HCT116 (cell line): ENCODE measurements at regions not wholly inside any gene's neighbourhood (a gene's known extent, or its start where the extent isn't known, plus 50 kb on each side); places are given as distances from the start of the nearest gene placed in this dataset.

Source experiments
- ATAC-seq: fragments of 200-7000 bp; cut with Tn5 transposase; 2 replicates; pipeline ENCODE4 v1.9.1; 2020; ENCODE audit warnings: mild to moderate bottlenecking, moderate library complexity
- BruUV-seq: library from RNA; stranded (reverse); fragments of 400-500 nt; replicated peaks from 2 replicates; lab custom pipeline; 2021; lab: Mats Ljungman, UMichigan
- CTCF ChIA-PET: fragments of 300-600 bp; sonication (Branson Sonifier 250); formaldehyde crosslinking; loops from one replicate; lab custom pipeline; 2021; ENCODE audit warnings: antibody characterized with exemption; lab: Charles Lee
- POLR2A ChIA-PET: fragments of 300-600, 350-600 bp; sonication (Branson Sonifier 250); formaldehyde crosslinking; loops from one replicate; lab custom pipeline; 2021; ENCODE audit warnings: antibody characterized with exemption; lab: Charles Lee
- RAD21 ChIA-PET, 2 experiments: fragments of 300-600 bp; sonication (Branson Sonifier 250); formaldehyde crosslinking; loops; one replicate each; lab custom pipeline; 2023; ENCODE audit warnings: low total read pairs in 2 of 2; ENCODE audit not compliant: uncharacterized antibody in 2 of 2, unreplicated experiment in 2 of 2, low non-redundant PET in 1 of 2; lab: Charles Lee
- DNase-seq: peaks from one replicate; pipeline ENCODE4 v3.0.0-alpha.2; 2010; ENCODE audit warnings: low read depth, low spot score
- H2AFZ ChIP-seq: fragments of 200-600 bp; shearing (Covaris generic), sonication (generic); 2 replicates; pipeline ENCODE4 v1.6.1; 2017; ENCODE audit warnings: low read depth, mixed run types, mixed read lengths, antibody characterized with exemption, low read length; ENCODE audit not compliant: poor library complexity, severe bottlenecking
- H3K27ac ChIP-seq: 2 replicates; pipeline ENCODE4 v1.5.1; 2012; ENCODE audit warnings: low read depth, low read length
- H3K27me3 ChIP-seq: fragments of 200-600 bp; sonication (generic); 2 replicates; pipeline ENCODE4 v1.6.1; 2016; ENCODE audit warnings: mixed run types, low read length, mixed read lengths; ENCODE audit not compliant: insufficient read depth
- H3K36me3 ChIP-seq, 2 experiments: fragments of 200-500 bp in 1 of 2; fragments of 200-600 bp in 1 of 2; sonication (Bioruptor generic) in 1 of 2; sonication (generic) in 1 of 2; 2 replicates each; pipeline versions ENCODE4 v1.5.1 to v1.6.1; 2014 to 2016; ENCODE audit warnings: low read length in 2 of 2, inconsistent platforms in 1 of 2, mixed read lengths in 1 of 2, mixed run types in 1 of 2; ENCODE audit not compliant: insufficient read depth in 2 of 2, control insufficient read depth in 1 of 2
- H3K4me1 ChIP-seq, 2 experiments: fragments of 200-600 bp in 1 of 2; sonication (generic) in 1 of 2; 2 replicates each; pipeline versions ENCODE4 v1.5.1 to v1.6.1; 2012 to 2017; ENCODE audit warnings: low read length in 2 of 2, inconsistent platforms in 1 of 2, mild to moderate bottlenecking in 1 of 2, mixed read lengths in 1 of 2, mixed run types in 1 of 2, moderate library complexity in 1 of 2; ENCODE audit not compliant: insufficient read depth in 2 of 2, control insufficient read depth in 1 of 2
- H3K4me2 ChIP-seq: fragments of 200-600 bp; sonication (generic); 2 replicates; pipeline ENCODE4 v1.6.1; 2017; ENCODE audit warnings: mixed run types, low read length, mixed read lengths
- H3K4me3 ChIP-seq, 2 experiments: fragments of 200-600 bp in 1 of 2; sonication (generic) in 1 of 2; replicated peaks in 1 of 2; 2 replicates each; pipeline ENCODE4 v1.5.1; 2011 to 2016; ENCODE audit warnings: low read length in 2 of 2, control low read depth in 1 of 2, low read depth in 1 of 2, mild to moderate bottlenecking in 1 of 2, mixed read lengths in 1 of 2, mixed run types in 1 of 2
- H3K79me2 ChIP-seq: fragments of 200-600 bp; sonication (generic); 2 replicates; pipeline ENCODE4 v1.6.1; 2017; ENCODE audit warnings: mild to moderate bottlenecking, mixed run types, low read length, moderate library complexity, mixed read lengths; ENCODE audit not compliant: insufficient read depth
- H3K9ac ChIP-seq: fragments of 200-600 bp; sonication (generic); 2 replicates; pipeline ENCODE4 v1.6.1; 2016; ENCODE audit warnings: low read length, mixed read lengths
- H3K9me2 ChIP-seq: fragments of 200-600 bp; sonication (generic), shearing (Covaris generic); 2 replicates; pipeline ENCODE4 v1.6.1; 2017; ENCODE audit warnings: mixed run types, mild to moderate bottlenecking, moderate library complexity; ENCODE audit not compliant: insufficient read depth
- H3K9me3 ChIP-seq, 2 experiments: fragments of 200-500 bp in 1 of 2; fragments of 200-600 bp in 1 of 2; sonication (Bioruptor generic) in 1 of 2; sonication (generic) in 1 of 2; 2 replicates each; pipeline ENCODE4 v1.6.1; 2014 to 2017; ENCODE audit warnings: low read length in 2 of 2, mixed read lengths in 2 of 2, inconsistent platforms in 1 of 2, low read depth in 1 of 2, mild to moderate bottlenecking in 1 of 2, mixed run types in 1 of 2, moderate library complexity in 1 of 2; ENCODE audit not compliant: control insufficient read depth in 1 of 2, insufficient read depth in 1 of 2
- H4K20me1 ChIP-seq: fragments of 200-600 bp; sonication (generic), shearing (Covaris generic); 2 replicates; pipeline ENCODE4 v1.6.1; 2017; ENCODE audit warnings: mixed run types, mild to moderate bottlenecking, moderate library complexity; ENCODE audit not compliant: insufficient read depth
- CBX3 ChIP-seq: IDR thresholded peaks from 2 replicates; pipeline ENCODE4 v1.6.1; 2012; ENCODE audit warnings: low read depth
- ELF1 ChIP-seq: IDR thresholded peaks from 2 replicates; pipeline ENCODE4 v1.6.1; 2012; ENCODE audit warnings: low read depth, borderline replicate concordance
- EZH2phosphoT487 ChIP-seq: fragments of 200-600 bp; IDR thresholded peaks from 2 replicates; pipeline ENCODE4 v1.6.1; 2018; ENCODE audit warnings: antibody characterized with exemption, borderline replicate concordance
- FOSL1 ChIP-seq: IDR thresholded peaks from 2 replicates; pipeline ENCODE4 v1.6.1; 2012; ENCODE audit warnings: low read depth
- RAD21 ChIP-seq: IDR thresholded peaks from 2 replicates; pipeline ENCODE4 v1.6.1; 2012; ENCODE audit warnings: low read depth, mild to moderate bottlenecking
- SP1 ChIP-seq: IDR thresholded peaks from 2 replicates; pipeline ENCODE4 v1.6.1; 2012; ENCODE audit warnings: low read depth
- TCF7L2 ChIP-seq: IDR thresholded peaks from 2 replicates; pipeline ENCODE4 v1.7.0; 2011; ENCODE audit warnings: borderline replicate concordance, inconsistent platforms; ENCODE audit not compliant: insufficient read depth, insufficient read length; ENCODE audit errors: extremely low read depth
- intact Hi-C: fragments of 100-400 bp; cut with micrococcal nuclease; formaldehyde crosslinking; loops from 2 replicates; pipeline ENCODE4 v1.10.0; 2022
- TF ChIP-seq, protein P1 (sequence below): IDR thresholded peaks from 2 replicates; pipeline ENCODE4 v1.6.1; 2011; ENCODE audit warnings: mild to moderate bottlenecking, low read length, moderate library complexity; ENCODE audit not compliant: insufficient replicate concordance; ENCODE audit errors: extremely low read depth
- TF ChIP-seq, protein P2 (sequence below): IDR thresholded peaks from 2 replicates; pipeline ENCODE4 v1.6.1; 2012; ENCODE audit warnings: low read depth

DNA sequence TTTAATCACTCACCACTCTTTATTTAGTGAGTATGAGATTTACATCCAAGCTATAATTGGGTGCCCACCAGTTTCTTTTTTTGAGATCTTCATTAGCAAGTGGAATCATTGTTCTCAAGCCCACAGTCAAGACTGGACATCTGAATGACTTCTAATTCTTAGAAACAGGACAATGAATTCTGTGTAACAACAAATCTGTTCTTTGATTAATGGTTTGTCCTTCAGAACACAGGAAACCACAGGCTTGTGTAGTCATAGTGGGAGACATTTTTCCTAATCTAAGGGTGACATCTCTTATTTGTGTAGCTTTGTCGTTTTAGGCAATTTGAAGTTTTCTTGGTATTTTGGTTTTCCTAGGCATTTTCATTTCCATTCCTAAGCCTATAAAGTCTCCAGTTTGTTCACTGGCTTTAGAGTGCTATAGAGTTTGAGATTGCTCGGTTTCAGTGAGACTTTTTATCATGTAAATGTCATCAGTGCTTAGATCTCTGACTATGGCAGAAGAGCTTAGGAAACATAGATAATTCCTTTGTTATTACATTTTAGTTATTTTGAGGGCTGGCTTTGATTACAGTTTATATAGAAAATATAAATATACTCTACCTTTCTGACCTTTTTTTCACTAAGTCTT, 903.9 kb upstream of the MAP3K7 start:
- TF ChIP-seq TCF7L2 (no peak), SP1 (no peak), FOSL1 (no peak), RAD21 (no peak), ELF1 (no peak), CBX3 (no peak), EZH2phosphoT487 (no peak)
- TF ChIP-seq, protein P1, sequence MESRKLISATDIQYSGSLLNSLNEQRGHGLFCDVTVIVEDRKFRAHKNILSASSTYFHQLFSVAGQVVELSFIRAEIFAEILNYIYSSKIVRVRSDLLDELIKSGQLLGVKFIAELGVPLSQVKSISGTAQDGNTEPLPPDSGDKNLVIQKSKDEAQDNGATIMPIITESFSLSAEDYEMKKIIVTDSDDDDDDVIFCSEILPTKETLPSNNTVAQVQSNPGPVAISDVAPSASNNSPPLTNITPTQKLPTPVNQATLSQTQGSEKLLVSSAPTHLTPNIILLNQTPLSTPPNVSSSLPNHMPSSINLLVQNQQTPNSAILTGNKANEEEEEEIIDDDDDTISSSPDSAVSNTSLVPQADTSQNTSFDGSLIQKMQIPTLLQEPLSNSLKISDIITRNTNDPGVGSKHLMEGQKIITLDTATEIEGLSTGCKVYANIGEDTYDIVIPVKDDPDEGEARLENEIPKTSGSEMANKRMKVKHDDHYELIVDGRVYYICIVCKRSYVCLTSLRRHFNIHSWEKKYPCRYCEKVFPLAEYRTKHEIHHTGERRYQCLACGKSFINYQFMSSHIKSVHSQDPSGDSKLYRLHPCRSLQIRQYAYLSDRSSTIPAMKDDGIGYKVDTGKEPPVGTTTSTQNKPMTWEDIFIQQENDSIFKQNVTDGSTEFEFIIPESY, result no peak
- TF ChIP-seq, protein P2, sequence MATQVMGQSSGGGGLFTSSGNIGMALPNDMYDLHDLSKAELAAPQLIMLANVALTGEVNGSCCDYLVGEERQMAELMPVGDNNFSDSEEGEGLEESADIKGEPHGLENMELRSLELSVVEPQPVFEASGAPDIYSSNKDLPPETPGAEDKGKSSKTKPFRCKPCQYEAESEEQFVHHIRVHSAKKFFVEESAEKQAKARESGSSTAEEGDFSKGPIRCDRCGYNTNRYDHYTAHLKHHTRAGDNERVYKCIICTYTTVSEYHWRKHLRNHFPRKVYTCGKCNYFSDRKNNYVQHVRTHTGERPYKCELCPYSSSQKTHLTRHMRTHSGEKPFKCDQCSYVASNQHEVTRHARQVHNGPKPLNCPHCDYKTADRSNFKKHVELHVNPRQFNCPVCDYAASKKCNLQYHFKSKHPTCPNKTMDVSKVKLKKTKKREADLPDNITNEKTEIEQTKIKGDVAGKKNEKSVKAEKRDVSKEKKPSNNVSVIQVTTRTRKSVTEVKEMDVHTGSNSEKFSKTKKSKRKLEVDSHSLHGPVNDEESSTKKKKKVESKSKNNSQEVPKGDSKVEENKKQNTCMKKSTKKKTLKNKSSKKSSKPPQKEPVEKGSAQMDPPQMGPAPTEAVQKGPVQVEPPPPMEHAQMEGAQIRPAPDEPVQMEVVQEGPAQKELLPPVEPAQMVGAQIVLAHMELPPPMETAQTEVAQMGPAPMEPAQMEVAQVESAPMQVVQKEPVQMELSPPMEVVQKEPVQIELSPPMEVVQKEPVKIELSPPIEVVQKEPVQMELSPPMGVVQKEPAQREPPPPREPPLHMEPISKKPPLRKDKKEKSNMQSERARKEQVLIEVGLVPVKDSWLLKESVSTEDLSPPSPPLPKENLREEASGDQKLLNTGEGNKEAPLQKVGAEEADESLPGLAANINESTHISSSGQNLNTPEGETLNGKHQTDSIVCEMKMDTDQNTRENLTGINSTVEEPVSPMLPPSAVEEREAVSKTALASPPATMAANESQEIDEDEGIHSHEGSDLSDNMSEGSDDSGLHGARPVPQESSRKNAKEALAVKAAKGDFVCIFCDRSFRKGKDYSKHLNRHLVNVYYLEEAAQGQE, result no peak
- no peak for ATAC-seq
- ChIA-PET CTCF (no interaction called here), RAD21 (no interaction called here), POLR2A (no interaction called here)
- no peaks in the 10 kb centered on the region for H4K20me1 ChIP-seq
- H3K4me3 ChIP-seq, result no peak overlapping the region
- no TSS peak for BruUV-seq
- no peaks in the 10 kb centered on the region for H3K9me2 ChIP-seq
- H2AFZ ChIP-seq, result no peak overlapping the region
- peaks cover 0 to 17% of the 10 kb centered on the region in 2 experiments; a peak in 3 of 4 replicates for H3K9me3 ChIP-seq
- no peak overlapping the region for H3K4me2 ChIP-seq
- H3K79me2 ChIP-seq, result no peaks in the 10 kb centered on the region
- no peaks in the 10 kb centered on the region for H3K27me3 ChIP-seq
- intact Hi-C loops, result no loop called here
- H3K9ac ChIP-seq, result no peak overlapping the region
- no peaks in the 10 kb centered on the region for H3K36me3 ChIP-seq
- no peaks in the 10 kb centered on the region for H3K4me1 ChIP-seq
- no peak overlapping the region for H3K27ac ChIP-seq
- no peak for DNase-seq
